GM10266 (cell line): ENCODE measurements at regions not wholly inside any gene's neighbourhood (a gene's known extent, or its start where the extent isn't known, plus 50 kb on each side); places are given as distances from the start of the nearest gene placed in this dataset.
"Not testable (repeated sequence)": the region's sequence is repeated elsewhere in the genome, so short reads cannot be mapped to it uniquely, and the experiment has no call there.

Experiments
- DNase-seq: peaks from one replicate; pipeline ENCODE4 v3.0.0; 2012; ENCODE audit errors: extremely low spot score
- CTCF ChIP-seq: IDR thresholded peaks from 2 replicates; pipeline ENCODE4 v1.5.1; 2012; ENCODE audit warnings: mild to moderate bottlenecking, low read depth; ENCODE audit not compliant: control insufficient read depth, insufficient read depth; ENCODE audit errors: missing control alignments

- DNase-seq, result no peak
- no peak for TF ChIP-seq CTCF
These were observed 110.2 kb downstream of the RAP2A start for GRCh38 chr13:97544031-97544765.

GRCh38 chr13:97544971-97545499, 111.1 kb downstream of the RAP2A start:
- not testable (repeated sequence) for DNase-seq

- no peak for TF ChIP-seq CTCF
- no peak for DNase-seq
These were observed 114.2 kb downstream of the RAP2A start for GRCh38 chr13:97548138-97548537.

- DNase-seq, result no peak
- TF ChIP-seq CTCF, result no peak
These were observed 114.7 kb downstream of the RAP2A start for GRCh38 chr13:97548711-97549110.

GRCh38 chr13:97549201-97549600, 115.2 kb downstream of the RAP2A start:
- DNase-seq, result no peak
- TF ChIP-seq CTCF, result no peak

- no peak for DNase-seq
- no peak for TF ChIP-seq CTCF
These were observed 120.5 kb downstream of the RAP2A start for GRCh38 chr13:97554496-97554895.

GRCh38 chr13:97555034-97555433, 121.1 kb downstream of the RAP2A start:
- no peak for TF ChIP-seq CTCF
- DNase-seq, result no peak
